Smooth muscle cell (in vitro differentiated cells): ENCODE measurements at regions not wholly inside any gene's neighbourhood (a gene's known extent, or its start where the extent isn't known, plus 50 kb on each side); places are given as distances from the start of the nearest gene placed in this dataset.

Source experiments
- DNase-seq: peaks from one replicate; lab custom pipeline; 2025; ENCODE audit not compliant: unreplicated experiment; lab: John Stamatoyannopoulos, UW
- H2AFZ ChIP-seq: fragments of 200-600 bp; sonication (generic); 2 replicates; pipeline ENCODE4 v1.6.0; 2016; ENCODE audit warnings: antibody characterized with exemption, low read depth, mild to moderate bottlenecking
- H3F3A ChIP-seq: fragments of 200-600 bp; sonication (generic); 2 replicates; pipeline ENCODE4 v1.6.0; 2017; ENCODE audit warnings: antibody characterized with exemption, low read depth
- H3K27ac ChIP-seq: fragments of 200-600 bp; sonication (generic); 2 replicates; pipeline ENCODE4 v1.5.1; 2016; ENCODE audit warnings: low read depth, mild to moderate bottlenecking
- H3K27me3 ChIP-seq: fragments of 200-600 bp; sonication (generic); 2 replicates; pipeline ENCODE4 v1.6.1; 2016; ENCODE audit warnings: low read depth, mild to moderate bottlenecking
- H3K36me3 ChIP-seq: fragments of 200-600 bp; sonication (generic); 2 replicates; pipeline ENCODE4 v1.5.1; 2016; ENCODE audit warnings: low read depth
- H3K4me1 ChIP-seq: fragments of 200-600 bp; sonication (generic); 2 replicates; pipeline ENCODE4 v1.5.1; 2016; ENCODE audit warnings: low read depth
- H3K4me2 ChIP-seq: fragments of 200-600 bp; sonication (generic); 2 replicates; pipeline ENCODE4 v1.6.0; 2016; ENCODE audit warnings: mild to moderate bottlenecking
- H3K4me3 ChIP-seq: fragments of 200-600 bp; sonication (generic); 2 replicates; pipeline ENCODE4 v1.5.1; 2016; ENCODE audit warnings: mild to moderate bottlenecking
- H3K79me2 ChIP-seq: fragments of 200-600 bp; sonication (generic); 2 replicates; pipeline ENCODE4 v1.6.0; 2016; ENCODE audit warnings: low read depth, mild to moderate bottlenecking
- H3K9ac ChIP-seq: fragments of 200-600 bp; sonication (generic); 2 replicates; pipeline ENCODE4 v1.6.0; 2016; ENCODE audit warnings: low read depth
- H3K9me3 ChIP-seq: fragments of 200-600 bp; sonication (generic); replicated peaks from 2 replicates; pipeline ENCODE4 v1.5.1; 2016; ENCODE audit warnings: low read depth
- H4K20me1 ChIP-seq: fragments of 200-600 bp; sonication (generic); 2 replicates; pipeline ENCODE4 v1.6.0; 2016; ENCODE audit warnings: low read depth
- WGBS: methylation state at CpG from one replicate; pipeline ENCODE4 v1.1.7; 2016; ENCODE audit warnings: low lambda C conversion rate; 5-methylcytosine and 5-hydroxymethylcytosine counted together
- TF ChIP-seq, protein P1 (sequence below): fragments of 200-600 bp; sonication (generic); IDR thresholded peaks from 2 replicates; pipeline ENCODE4 v1.5.1; 2017; ENCODE audit warnings: borderline replicate concordance, mild to moderate bottlenecking, antibody characterized with exemption; ENCODE audit not compliant: insufficient read depth, poor library complexity, severe bottlenecking

DNA sequence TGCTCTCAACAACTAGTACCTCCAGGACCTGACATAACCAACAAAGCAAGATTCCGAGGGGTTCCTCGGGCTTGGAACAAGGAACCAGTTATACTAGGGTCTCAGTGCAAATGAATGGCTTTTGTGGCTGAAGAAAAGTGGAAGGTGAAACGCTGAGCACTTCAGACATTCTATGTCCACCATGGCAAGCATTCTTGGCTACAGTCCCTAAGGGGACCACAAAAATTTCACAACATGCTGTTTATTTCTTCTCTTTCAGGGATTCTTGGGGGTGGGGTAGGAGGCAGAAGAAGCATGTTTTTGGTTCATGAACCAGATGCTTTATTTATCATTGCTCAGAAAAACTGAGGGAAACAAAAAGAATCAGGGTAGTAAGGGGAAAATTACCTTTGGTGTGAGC is 479.9 kb upstream of the CDH11 start:
- Histone ChIP-seq H3K4me1 (peaks cover 30% of the 10 kb centered on the region), H3K27me3 (no peaks in the 10 kb centered on the region), H2AFZ (no peak overlapping the region), H3K9me3 (no peaks in the 10 kb centered on the region), H3K27ac (no peak overlapping the region), H3F3A (no peaks in the 10 kb centered on the region), H3K4me3 (no peak overlapping the region), H4K20me1 (no peaks in the 10 kb centered on the region), H3K36me3 (no peaks in the 10 kb centered on the region), H3K79me2 (no peaks in the 10 kb centered on the region), H3K9ac (no peak overlapping the region), H3K4me2 (no peak overlapping the region)
- no peak for DNase-seq
- 89% methylated on average over 3 of the region's 3 CpGs for WGBS
- TF ChIP-seq, protein P1, sequence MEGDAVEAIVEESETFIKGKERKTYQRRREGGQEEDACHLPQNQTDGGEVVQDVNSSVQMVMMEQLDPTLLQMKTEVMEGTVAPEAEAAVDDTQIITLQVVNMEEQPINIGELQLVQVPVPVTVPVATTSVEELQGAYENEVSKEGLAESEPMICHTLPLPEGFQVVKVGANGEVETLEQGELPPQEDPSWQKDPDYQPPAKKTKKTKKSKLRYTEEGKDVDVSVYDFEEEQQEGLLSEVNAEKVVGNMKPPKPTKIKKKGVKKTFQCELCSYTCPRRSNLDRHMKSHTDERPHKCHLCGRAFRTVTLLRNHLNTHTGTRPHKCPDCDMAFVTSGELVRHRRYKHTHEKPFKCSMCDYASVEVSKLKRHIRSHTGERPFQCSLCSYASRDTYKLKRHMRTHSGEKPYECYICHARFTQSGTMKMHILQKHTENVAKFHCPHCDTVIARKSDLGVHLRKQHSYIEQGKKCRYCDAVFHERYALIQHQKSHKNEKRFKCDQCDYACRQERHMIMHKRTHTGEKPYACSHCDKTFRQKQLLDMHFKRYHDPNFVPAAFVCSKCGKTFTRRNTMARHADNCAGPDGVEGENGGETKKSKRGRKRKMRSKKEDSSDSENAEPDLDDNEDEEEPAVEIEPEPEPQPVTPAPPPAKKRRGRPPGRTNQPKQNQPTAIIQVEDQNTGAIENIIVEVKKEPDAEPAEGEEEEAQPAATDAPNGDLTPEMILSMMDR = no peak

DNA sequence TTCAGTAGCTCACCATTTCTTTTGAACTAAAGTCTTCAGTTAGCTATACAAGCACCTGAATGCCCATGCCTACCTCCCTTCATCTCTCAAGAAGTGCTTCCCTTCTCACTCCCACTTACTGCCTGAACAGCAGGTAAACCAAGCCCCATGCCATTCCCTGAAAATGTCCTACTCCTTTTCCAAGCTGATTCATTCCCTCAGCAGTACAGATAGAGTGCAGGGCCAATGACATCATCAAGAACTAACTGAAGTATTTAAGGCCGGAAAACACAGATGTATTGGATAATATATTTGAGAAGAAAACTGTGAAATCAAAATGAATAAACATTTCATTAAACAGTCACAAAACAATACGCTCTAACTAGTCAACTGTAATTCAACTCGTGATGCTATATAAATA is 478.8 kb upstream of the CDH11 start:
- Histone ChIP-seq H3K27me3 (no peaks in the 10 kb centered on the region), H3K4me1 (peaks cover 30% of the 10 kb centered on the region), H3K36me3 (no peaks in the 10 kb centered on the region), H3F3A (no peaks in the 10 kb centered on the region), H3K9me3 (no peaks in the 10 kb centered on the region), H2AFZ (no peak overlapping the region), H3K4me2 (no peak overlapping the region), H4K20me1 (no peaks in the 10 kb centered on the region), H3K9ac (no peak overlapping the region), H3K27ac (no peak overlapping the region), H3K4me3 (no peak overlapping the region), H3K79me2 (no peaks in the 10 kb centered on the region)
- WGBS = 83% methylated on average over 3 of the region's 3 CpGs
- TF ChIP-seq, protein P1 = no peak
- no peak for DNase-seq

DNA sequence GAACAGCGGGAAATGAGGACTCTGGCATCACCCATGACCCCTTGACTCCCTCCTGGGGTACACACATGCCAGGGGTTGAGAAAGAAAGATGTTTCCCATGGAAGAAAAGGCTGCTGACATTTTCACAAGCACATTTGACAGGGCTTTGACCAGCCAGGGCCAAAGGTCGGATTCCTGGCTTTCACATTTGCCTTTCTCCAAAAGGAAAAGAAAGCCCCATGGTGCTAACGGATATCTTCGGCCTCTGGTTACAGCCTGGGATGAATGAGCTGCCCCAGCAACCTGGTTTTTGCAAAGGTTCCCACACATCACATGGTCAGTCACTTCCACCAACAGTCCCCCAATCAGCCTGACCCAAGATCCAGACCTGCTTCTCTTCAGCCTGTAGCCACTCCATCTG is 478.2 kb upstream of the CDH11 start:
- Histone ChIP-seq H3K27me3 (no peaks in the 10 kb centered on the region), H3K27ac (no peak overlapping the region), H3F3A (no peaks in the 10 kb centered on the region), H4K20me1 (no peaks in the 10 kb centered on the region), H3K36me3 (no peaks in the 10 kb centered on the region), H3K79me2 (no peaks in the 10 kb centered on the region), H3K4me2 (no peak overlapping the region), H2AFZ (no peak overlapping the region), H3K4me3 (no peak overlapping the region), H3K4me1 (peaks cover 30% of the 10 kb centered on the region), H3K9me3 (no peaks in the 10 kb centered on the region), H3K9ac (no peak overlapping the region)
- TF ChIP-seq, protein P1 = no peak
- DNase-seq = no peak
- WGBS = 92% methylated on average over 4 of the region's 4 CpGs

DNA sequence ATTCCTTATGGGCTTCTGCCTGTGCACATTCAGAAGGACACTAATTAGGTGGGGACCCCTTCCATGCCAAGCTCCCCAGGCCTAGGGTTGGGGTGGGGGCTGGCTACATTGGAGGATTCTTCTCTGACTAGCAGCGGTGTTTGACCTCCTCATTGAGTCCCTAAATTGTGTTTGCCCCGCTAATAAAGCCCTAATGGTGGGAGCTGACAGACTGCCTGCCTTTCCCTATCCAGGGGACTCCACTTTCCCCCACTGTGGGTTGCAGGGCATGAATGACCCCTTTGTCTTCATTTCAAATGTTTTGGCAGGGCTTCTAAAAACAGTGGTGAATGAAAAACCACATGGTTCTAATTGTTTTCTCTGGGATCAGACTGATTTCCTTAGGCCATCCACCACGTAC is 476.8 kb upstream of the CDH11 start:
- no peaks in the 10 kb centered on the region for H4K20me1 ChIP-seq
- H2AFZ ChIP-seq = no peak overlapping the region
- DNase-seq = no peak
- no peaks in the 10 kb centered on the region for H3K27me3 ChIP-seq
- no peak overlapping the region for H3K4me3 ChIP-seq
- H3K4me2 ChIP-seq = no peak overlapping the region
- H3K4me1 ChIP-seq = peaks cover 30% of the 10 kb centered on the region
- WGBS = 83% methylated on average over 3 of the region's 3 CpGs
- TF ChIP-seq, protein P1 = no peak
- no peak overlapping the region for H3K27ac ChIP-seq
- H3K79me2 ChIP-seq = no peaks in the 10 kb centered on the region
- no peaks in the 10 kb centered on the region for H3K36me3 ChIP-seq
- no peak overlapping the region for H3K9ac ChIP-seq
- no peaks in the 10 kb centered on the region for H3F3A ChIP-seq
- no peaks in the 10 kb centered on the region for H3K9me3 ChIP-seq
